Epithelial cell of proximal tubule (primary cell): ENCODE measurements at regions not wholly inside any gene's neighbourhood (a gene's known extent, or its start where the extent isn't known, plus 50 kb on each side); places are given as distances from the start of the nearest gene placed in this dataset.
"Not testable (repeated sequence)": the region's sequence is repeated elsewhere in the genome, so short reads cannot be mapped to it uniquely, and the experiment has no call there.

ENCODE experiments used
- DNase-seq: peaks from one replicate; pipeline ENCODE4 v3.0.0-alpha.2; 2011; ENCODE audit warnings: low read depth
- H3K4me3 ChIP-seq: 2 replicates; pipeline ENCODE4 v1.5.1; 2011; ENCODE audit warnings: low read depth, mild to moderate bottlenecking, low read length
- CTCF ChIP-seq: conservative IDR thresholded peaks from 2 replicates; pipeline ENCODE4 v1.5.1; 2012; ENCODE audit warnings: low read depth, mild to moderate bottlenecking, low read length

GRCh38 chr20:23143986-23144690 is 58.0 kb upstream of the CD93 start:
- DNase-seq = no peak

GRCh38 chr20:23143098-23143497 is 57.0 kb upstream of the CD93 start:
- no peak for DNase-seq
- no peak for TF ChIP-seq CTCF
- no peak overlapping the region for H3K4me3 ChIP-seq

More at GRCh38 chr20:23143986-23144690, 58.0 kb upstream of the CD93 start:
- H3K4me3 ChIP-seq = no peak overlapping the region
- TF ChIP-seq CTCF = no peak

- no peak overlapping the region for H3K4me3 ChIP-seq
- no peak for TF ChIP-seq CTCF
- no peak for DNase-seq
Measured at GRCh38 chr20:23142162-23143050, 56.3 kb upstream of the CD93 start.

- DNase-seq = no peak
- TF ChIP-seq CTCF = no peak
- no peak overlapping the region for H3K4me3 ChIP-seq
Measured at GRCh38 chr20:23141450-23142161, 55.5 kb upstream of the CD93 start.

- DNase-seq = no peak
- TF ChIP-seq CTCF = no peak
- H3K4me3 ChIP-seq = no peak overlapping the region
Measured at GRCh38 chr20:23140991-23141390, 54.9 kb upstream of the CD93 start.

GRCh38 chr20:23139984-23140383 is 53.9 kb upstream of the CD93 start:
- DNase-seq, H3K4me3 ChIP-seq: not testable (repeated sequence)

- H3K4me3 ChIP-seq = no peak overlapping the region
- TF ChIP-seq CTCF = no peak
- DNase-seq = no peak
Measured at GRCh38 chr20:23139524-23139923, 53.4 kb upstream of the CD93 start.
